Adrenal gland (tissue), 9 donors: ENCODE measurements at regions not wholly inside any gene's neighbourhood (a gene's known extent, or its start where the extent isn't known, plus 50 kb on each side); places are given as distances from the start of the nearest gene placed in this dataset.
A peak's percentile ranks its signal among the peaks of the same experiment; 100 is the strongest.

Experiments
- DNase-seq, 7 donors: peaks; one replicate each; pipeline ENCODE4 v3.0.0-alpha.2; 2019 to 2020
- H3K27ac ChIP-seq, 5 donors: fragments of 200-600 bp; sonication (generic) in 4 of 5; 1 replicate in 3 of 5; 2 replicates in 2 of 5; pipeline versions ENCODE4 v1.5.1 to v1.8.0; 2016 to 2020; ENCODE audit warnings: mild to moderate bottlenecking in 1 of 5
- H3K27me3 ChIP-seq: fragments of 200-600 bp; 2 replicates; pipeline ENCODE4 v1.8.0; 2021
- H3K36me3 ChIP-seq, 2 donors: fragments of 200-600 bp; replicated peaks in 1 of 2; 1 replicate in 1 of 2; 2 replicates in 1 of 2; pipeline versions ENCODE4 v1.5.1 to v1.8.0; 2018 to 2022
- H3K4me1 ChIP-seq, 2 donors: fragments of 200-600 bp; replicated peaks in 1 of 2; 1 replicate in 1 of 2; 2 replicates in 1 of 2; pipeline versions ENCODE4 v1.5.1 to v1.8.0; 2018 to 2021
- H3K4me3 ChIP-seq, 4 donors: fragments of 200-600 bp; sonication (generic) in 3 of 4; one replicate each; pipeline ENCODE4 v1.5.1; 2016 to 2018
- H3K9me3 ChIP-seq, 3 donors: fragments of 200-600 bp; sonication (generic) in 1 of 3; replicated peaks in 1 of 3; 1 replicate in 2 of 3; 2 replicates in 1 of 3; pipeline versions ENCODE4 v1.5.1 to v1.8.0; 2016 to 2021
- CTCF ChIP-seq, 6 experiments: fragments of 450-650 bp in 4 of 6; fragments of 200-600 bp in 2 of 6; sonication (generic) in 1 of 6; IDR thresholded peaks; 1 replicate in 5 of 6; 2 replicates in 1 of 6; pipeline versions ENCODE4 v1.5.1 to v1.8.0; 2016 to 2021; ENCODE audit warnings: antibody characterized with exemption in 6 of 6, mild to moderate bottlenecking in 2 of 6, moderate library complexity in 1 of 6
- POLR2A ChIP-seq, 2 donors: fragments of 450-650 bp; IDR thresholded peaks; one replicate each; pipeline ENCODE4 v1.6.1; 2017; ENCODE audit warnings: antibody characterized with exemption in 2 of 2, mild to moderate bottlenecking in 2 of 2, moderate library complexity in 1 of 2
- WGBS, 4 donors: extraction: QIAGEN DNeasy Blood & Tissue Kit in 2 of 4; methylation state at CpG; one replicate each; pipeline versions ENCODE4 v1.1.5 to v1.1.7; 2013 to 2017; 5-methylcytosine and 5-hydroxymethylcytosine counted together
- intact Hi-C, 2 donors: fragments of 100-400 bp; cut with DNase I; formaldehyde crosslinking; loops; one replicate each; pipeline versions ENCODE4 v1.14.1 to v1.15.0; 2022 to 2023
- donor health status: healthy with polysubstance abuse.
- donor health status: Bipolar disorder and iron deficiency.
- donor health status: DM: yes; HTN: yes; CAD: no.
- donor health status: DM: no; HTN: no; CAD: no.
- donor health status: DM: no; HTN: no; CAD: no.

GRCh38 chrX:7586126-7586525, 256.8 kb upstream of the VCX start:
- intact Hi-C loops, result no loop called here
- WGBS, 4 donors, result 2 to 9% (median 2%) methylated on average over 2 of the region's 2 CpGs
- peak in 1 of 7 donors; percentile 2 for DNase-seq
- no peak overlapping the region for H3K27ac ChIP-seq
- TF ChIP-seq POLR2A (IDR thresholded peaks at IDR 0.05), result no peak
- peak; percentile 21 to 53 (median 36) for TF ChIP-seq CTCF (IDR thresholded peaks at IDR 0.05)
- no peak overlapping the region for H3K4me3 ChIP-seq
- no peaks in the 10 kb centered on the region for H3K27me3 ChIP-seq
- H3K4me1 ChIP-seq, result no peaks in the 10 kb centered on the region
- H3K9me3 ChIP-seq, result no peaks in the 10 kb centered on the region
- no peaks in the 10 kb centered on the region for H3K36me3 ChIP-seq

GRCh38 chrX:7582191-7582590, 260.8 kb upstream of the VCX start:
- H3K9me3 ChIP-seq, result no peaks in the 10 kb centered on the region
- 36 to 59% (median 48%) methylated on average over 4 of the region's 4 CpGs for WGBS, 4 donors
- H3K27ac ChIP-seq, result no peak overlapping the region
- DNase-seq, result no peak
- H3K4me3 ChIP-seq, result no peak overlapping the region
- intact Hi-C loops, result no loop called here
- no peaks in the 10 kb centered on the region for H3K27me3 ChIP-seq
- TF ChIP-seq POLR2A (IDR thresholded peaks at IDR 0.05), result no peak
- TF ChIP-seq CTCF (IDR thresholded peaks at IDR 0.05), result no peak
- no peaks in the 10 kb centered on the region for H3K4me1 ChIP-seq
- H3K36me3 ChIP-seq, result no peaks in the 10 kb centered on the region

GRCh38 chrX:7580127-7580526, 262.8 kb upstream of the VCX start:
- DNase-seq, result no peak
- WGBS, 4 donors, result 48 to 63% (median 56%) methylated on average over 1 to 2 of the region's 2 CpGs
- no peak overlapping the region for H3K27ac ChIP-seq
- intact Hi-C loops, result no loop called here
- no peaks in the 10 kb centered on the region for H3K36me3 ChIP-seq
- H3K4me1 ChIP-seq, result no peaks in the 10 kb centered on the region
- no peaks in the 10 kb centered on the region for H3K9me3 ChIP-seq
- TF ChIP-seq POLR2A (IDR thresholded peaks at IDR 0.05), result no peak
- TF ChIP-seq CTCF (IDR thresholded peaks at IDR 0.05), result no peak
- no peak overlapping the region for H3K4me3 ChIP-seq
- H3K27me3 ChIP-seq, result no peaks in the 10 kb centered on the region

- intact Hi-C loops, result no loop called here
- DNase-seq, result peak in 1 of 7 donors; percentile 20
- H3K9me3 ChIP-seq, result no peaks in the 10 kb centered on the region
- no peak overlapping the region for H3K4me3 ChIP-seq
- no peaks in the 10 kb centered on the region for H3K36me3 ChIP-seq
- no peak overlapping the region for H3K27ac ChIP-seq
- no peaks in the 10 kb centered on the region for H3K27me3 ChIP-seq
- TF ChIP-seq CTCF (IDR thresholded peaks at IDR 0.05) (no peak), POLR2A (IDR thresholded peaks at IDR 0.05) (no peak)
- 0 to 7% (median 3%) methylated on average over 2 to 3 of the region's 3 CpGs for WGBS, 4 donors
- no peaks in the 10 kb centered on the region for H3K4me1 ChIP-seq
Measured at GRCh38 chrX:7574325-7574724, 268.6 kb upstream of the VCX start.
